Glutamatergic neuron (in vitro differentiated cells): ENCODE measurements at regions not wholly inside any gene's neighbourhood (a gene's known extent, or its start where the extent isn't known, plus 50 kb on each side); places are given as distances from the start of the nearest gene placed in this dataset.

Source experiments
- DNase-seq: peaks from one replicate; pipeline ENCODE4 v3.0.0; 2022
- H3K27ac Mint-ChIP-seq: one replicate; pipeline ENCODE4 v1.8.0; 2020; ENCODE audit warnings: mild to moderate bottlenecking, mixed read lengths, inconsistent platforms; ENCODE audit not compliant: unreplicated experiment
- H3K27me3 Mint-ChIP-seq: one replicate; pipeline ENCODE4 v1.8.0; 2020; ENCODE audit warnings: mild to moderate bottlenecking, moderate library complexity, mixed read lengths, inconsistent platforms; ENCODE audit not compliant: unreplicated experiment
- H3K36me3 Mint-ChIP-seq: one replicate; pipeline ENCODE4 v1.8.0; 2020; ENCODE audit warnings: mild to moderate bottlenecking, mixed read lengths, inconsistent platforms; ENCODE audit not compliant: unreplicated experiment
- H3K4me1 Mint-ChIP-seq: one replicate; pipeline ENCODE4 v1.8.0; 2020; ENCODE audit warnings: mild to moderate bottlenecking, low read depth, mixed read lengths, inconsistent platforms; ENCODE audit not compliant: unreplicated experiment
- H3K4me3 Mint-ChIP-seq: one replicate; pipeline ENCODE4 v1.8.0; 2020; ENCODE audit warnings: mild to moderate bottlenecking, mixed read lengths, inconsistent platforms; ENCODE audit not compliant: unreplicated experiment
- H3K9me3 Mint-ChIP-seq: one replicate; pipeline ENCODE4 v1.8.0; 2020; ENCODE audit warnings: mild to moderate bottlenecking, moderate library complexity, mixed read lengths, inconsistent platforms; ENCODE audit not compliant: unreplicated experiment
- TF ChIP-seq, protein P1 (sequence below): fragments of 200-600 bp; sonication (generic); IDR thresholded peaks from one replicate; pipeline ENCODE4 v1.5.0; 2021; ENCODE audit not compliant: partially characterized antibody, unreplicated experiment

DNA sequence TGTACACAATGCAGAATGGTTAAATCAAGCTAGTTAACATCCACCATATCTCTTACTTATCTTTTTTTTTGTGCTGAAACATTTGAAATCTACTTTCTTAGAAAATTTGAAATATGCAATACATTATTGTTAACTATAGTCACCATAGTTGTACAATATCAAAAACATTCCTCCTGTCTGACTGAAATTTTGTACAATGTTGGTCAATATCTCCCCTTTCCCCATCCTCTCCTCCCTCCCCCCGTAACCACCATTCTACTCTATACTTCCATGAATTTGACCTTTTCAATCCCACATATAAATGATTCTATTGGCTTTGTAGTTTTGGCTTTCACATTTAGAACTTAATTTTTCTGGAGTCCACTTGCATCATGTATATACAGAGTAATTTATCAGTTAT lies 63.5 kb upstream of the DCD start:
- Mint-ChIP-seq H3K9me3 (peaks cover 2% of the 10 kb centered on the region), H3K27me3 (no peaks in the 10 kb centered on the region), H3K4me1 (no peaks in the 10 kb centered on the region), H3K36me3 (no peaks in the 10 kb centered on the region), H3K4me3 (no peak overlapping the region), H3K27ac (no peak overlapping the region)
- DNase-seq, result no peak
- TF ChIP-seq, protein P1, sequence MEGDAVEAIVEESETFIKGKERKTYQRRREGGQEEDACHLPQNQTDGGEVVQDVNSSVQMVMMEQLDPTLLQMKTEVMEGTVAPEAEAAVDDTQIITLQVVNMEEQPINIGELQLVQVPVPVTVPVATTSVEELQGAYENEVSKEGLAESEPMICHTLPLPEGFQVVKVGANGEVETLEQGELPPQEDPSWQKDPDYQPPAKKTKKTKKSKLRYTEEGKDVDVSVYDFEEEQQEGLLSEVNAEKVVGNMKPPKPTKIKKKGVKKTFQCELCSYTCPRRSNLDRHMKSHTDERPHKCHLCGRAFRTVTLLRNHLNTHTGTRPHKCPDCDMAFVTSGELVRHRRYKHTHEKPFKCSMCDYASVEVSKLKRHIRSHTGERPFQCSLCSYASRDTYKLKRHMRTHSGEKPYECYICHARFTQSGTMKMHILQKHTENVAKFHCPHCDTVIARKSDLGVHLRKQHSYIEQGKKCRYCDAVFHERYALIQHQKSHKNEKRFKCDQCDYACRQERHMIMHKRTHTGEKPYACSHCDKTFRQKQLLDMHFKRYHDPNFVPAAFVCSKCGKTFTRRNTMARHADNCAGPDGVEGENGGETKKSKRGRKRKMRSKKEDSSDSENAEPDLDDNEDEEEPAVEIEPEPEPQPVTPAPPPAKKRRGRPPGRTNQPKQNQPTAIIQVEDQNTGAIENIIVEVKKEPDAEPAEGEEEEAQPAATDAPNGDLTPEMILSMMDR, result no peak

DNA sequence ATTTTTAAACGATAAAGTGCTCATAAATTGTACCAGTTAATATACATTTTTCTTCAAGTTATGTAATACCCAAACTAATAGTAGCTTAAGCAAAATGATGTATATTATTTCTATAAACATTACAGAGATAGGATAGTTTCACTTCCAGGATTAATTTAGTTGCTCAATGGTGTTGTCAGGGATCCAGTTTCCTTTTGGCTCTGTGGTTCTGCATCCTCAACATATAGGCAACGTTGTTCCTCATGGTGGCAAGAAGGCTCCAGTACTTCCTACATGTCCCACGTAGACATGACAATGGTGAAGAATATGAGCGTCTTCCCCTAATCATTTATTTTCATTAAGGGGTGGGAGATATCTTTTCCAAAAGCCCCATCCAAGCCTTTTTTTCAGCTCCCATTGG lies 60.7 kb upstream of the DCD start:
- Mint-ChIP-seq H3K4me1 (no peaks in the 10 kb centered on the region), H3K36me3 (no peaks in the 10 kb centered on the region)
- no peak for DNase-seq

DNA sequence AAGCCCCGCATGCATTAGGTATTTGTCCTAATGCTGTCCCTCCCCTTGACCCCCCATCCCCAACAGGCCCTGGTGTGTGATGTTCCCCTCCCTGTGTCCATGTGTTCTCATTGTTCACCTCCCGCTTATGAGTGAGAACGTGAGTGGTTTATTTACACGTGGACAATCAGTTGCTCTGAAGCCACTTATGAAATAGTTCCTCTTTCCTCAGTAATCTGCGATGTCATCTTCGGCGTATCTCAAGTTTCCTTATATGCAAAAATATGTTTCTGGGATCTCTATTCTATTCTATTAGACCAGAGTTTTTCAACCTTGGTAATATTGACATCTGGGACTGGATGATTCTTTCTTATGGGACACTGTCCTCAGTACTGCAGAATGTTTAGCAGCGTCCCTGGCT lies 56.0 kb upstream of the DCD start:
- DNase-seq, result no peak
- Mint-ChIP-seq H3K4me3 (no peak overlapping the region), H3K27me3 (peaks cover 1% of the 10 kb centered on the region), H3K9me3 (no peaks in the 10 kb centered on the region), H3K36me3 (no peaks in the 10 kb centered on the region), H3K4me1 (no peaks in the 10 kb centered on the region), H3K27ac (no peak overlapping the region)
- TF ChIP-seq, protein P1, result no peak

More for the DNA sequence above, 60.7 kb upstream of the DCD start:
- no peak overlapping the region for H3K27ac Mint-ChIP-seq
- TF ChIP-seq, protein P1, result no peak
- no peak overlapping the region for H3K4me3 Mint-ChIP-seq
- no peaks in the 10 kb centered on the region for H3K27me3 Mint-ChIP-seq
- H3K9me3 Mint-ChIP-seq, result peaks cover 2% of the 10 kb centered on the region

DNA sequence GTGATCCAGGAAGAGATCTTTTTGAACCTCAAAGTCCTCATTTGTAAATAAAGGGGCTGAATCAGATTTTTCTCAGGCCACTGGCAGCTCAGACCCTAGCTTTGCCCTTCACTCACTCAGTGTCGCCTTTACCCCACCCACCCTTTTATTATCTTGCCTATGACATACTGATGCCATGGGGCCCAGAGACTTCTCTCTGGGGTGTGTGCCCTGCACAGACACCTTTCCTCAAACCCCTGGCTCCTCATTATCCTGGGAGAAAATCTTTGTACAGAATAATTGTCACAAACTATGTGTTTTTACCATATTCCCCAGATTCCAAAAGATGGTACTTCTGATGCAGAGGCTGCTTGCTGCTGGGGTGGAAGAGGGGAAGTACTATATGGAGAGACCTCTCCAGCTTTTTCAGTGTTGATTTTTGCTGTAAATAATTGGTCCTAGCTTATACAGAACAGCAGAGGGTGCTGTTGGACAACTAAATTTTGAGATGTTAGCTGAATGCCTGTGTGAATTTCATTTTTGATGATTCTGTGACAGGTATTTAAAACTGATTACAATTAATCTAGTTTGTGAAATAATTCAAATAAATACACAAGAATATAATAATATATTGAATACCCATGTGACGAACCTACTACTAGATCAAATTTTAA lies 53.9 kb upstream of the DCD start:
- H3K9me3 Mint-ChIP-seq, result no peaks in the 10 kb centered on the region
- H3K27me3 Mint-ChIP-seq, result peaks cover 1% of the 10 kb centered on the region
- no peak overlapping the region for H3K4me3 Mint-ChIP-seq
- TF ChIP-seq, protein P1, result peak; percentile 69
- peaks cover 3% of the 10 kb centered on the region for H3K36me3 Mint-ChIP-seq
- no peak for DNase-seq
- H3K27ac Mint-ChIP-seq, result no peak overlapping the region
- H3K4me1 Mint-ChIP-seq, result peaks cover 2% of the 10 kb centered on the region

DNA sequence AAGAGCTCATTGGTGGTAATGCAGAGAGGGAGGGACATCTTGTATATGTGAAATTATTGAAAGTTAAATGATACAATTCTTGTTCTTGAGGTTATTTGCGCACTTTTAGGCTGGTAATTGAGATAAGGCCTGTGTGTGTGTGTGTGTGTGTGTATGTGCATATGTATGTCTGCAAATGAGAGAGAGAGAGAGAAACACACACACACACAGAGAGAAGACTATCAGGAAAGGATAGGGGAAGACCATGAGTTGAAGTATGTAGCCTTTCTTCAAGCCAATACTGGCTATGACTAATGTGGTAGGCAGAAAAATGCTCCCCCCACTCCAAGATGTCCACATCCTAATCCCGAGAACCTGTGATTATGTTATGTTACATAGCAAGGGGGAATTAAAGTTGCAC lies 52.7 kb upstream of the DCD start:
- Mint-ChIP-seq H3K4me3 (no peak overlapping the region), H3K27ac (no peak overlapping the region), H3K4me1 (peaks cover 2% of the 10 kb centered on the region), H3K36me3 (peaks cover 3% of the 10 kb centered on the region), H3K27me3 (peaks cover 1% of the 10 kb centered on the region), H3K9me3 (no peaks in the 10 kb centered on the region)
- no peak for DNase-seq
- TF ChIP-seq, protein P1, result no peak
